HG02571 (cell line): ENCODE measurements at regions not wholly inside any gene's neighbourhood (a gene's known extent, or its start where the extent isn't known, plus 50 kb on each side); places are given as distances from the start of the nearest gene placed in this dataset.
"Not testable (repeated sequence)": the region's sequence is repeated elsewhere in the genome, so short reads cannot be mapped to it uniquely, and the experiment has no call there.

ENCODE experiments used
- ATAC-seq: cut with Tn5 transposase; IDR thresholded peaks from one replicate; pipeline ENCODE4 v1.9.1; 2021; ENCODE audit warnings: mild to moderate bottlenecking, moderate library complexity; ENCODE audit not compliant: unreplicated experiment

DNA sequence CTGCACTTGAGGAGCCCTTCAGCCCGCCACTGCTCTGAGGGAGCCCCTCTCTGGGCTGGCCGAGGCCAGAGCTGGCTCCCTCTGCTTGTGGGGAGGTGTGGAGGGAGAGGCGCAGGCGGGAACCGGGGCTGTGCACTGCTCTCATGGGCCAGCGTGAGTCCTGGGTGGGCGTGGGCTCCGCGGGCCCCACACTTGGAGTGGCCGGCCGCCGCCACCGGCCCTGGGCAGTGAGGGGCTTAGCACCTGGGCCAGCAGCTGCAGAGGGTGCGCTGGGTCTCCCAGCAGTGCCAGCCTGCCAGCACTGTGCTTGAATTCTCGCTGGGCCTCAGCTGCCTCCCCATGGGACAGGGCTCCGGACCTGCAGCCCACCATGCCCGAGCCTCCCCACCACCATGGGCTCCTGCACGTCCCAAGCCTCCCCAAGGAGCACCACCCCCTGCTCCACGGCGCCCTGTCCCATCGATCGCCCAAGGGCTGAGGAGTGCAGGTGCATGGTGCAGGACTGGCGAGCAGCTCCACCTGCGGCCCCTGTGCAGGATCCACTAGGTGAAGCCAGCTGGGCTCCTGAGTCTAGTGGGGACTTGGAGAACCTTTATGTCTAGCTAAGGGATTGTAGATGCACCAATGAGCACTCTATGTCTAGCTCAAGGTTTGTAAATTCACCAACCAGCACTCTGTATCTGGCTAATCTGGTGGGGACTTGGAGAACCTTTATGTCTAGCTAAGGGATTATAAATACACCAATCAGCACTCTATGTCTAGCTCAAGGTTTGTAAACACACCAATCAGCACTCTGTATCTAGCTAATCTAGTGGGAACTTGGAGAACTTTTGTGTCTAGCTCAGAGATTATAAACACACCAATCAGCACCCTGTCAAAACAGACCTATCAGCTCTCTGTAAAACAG is 1180.3 kb downstream of the FSCB start:
- not testable (repeated sequence) for ATAC-seq

DNA sequence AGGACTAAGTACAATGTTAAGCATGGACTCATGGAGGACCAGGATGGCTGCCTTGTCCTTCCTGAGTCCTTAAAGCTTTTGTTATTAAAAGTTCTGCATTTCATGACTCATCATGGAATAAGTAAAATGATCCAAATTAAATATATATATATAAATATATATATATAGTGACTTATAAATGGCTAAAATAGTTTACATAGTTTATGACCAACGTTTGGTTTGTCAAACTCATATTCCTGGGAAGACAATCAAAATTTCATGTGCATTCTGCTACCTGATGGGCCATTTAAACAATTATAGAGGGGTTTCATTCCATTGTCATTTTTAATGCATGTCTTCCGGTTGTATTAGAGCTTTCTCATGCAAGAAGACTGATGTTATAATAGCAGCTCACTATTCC is 1190.7 kb downstream of the FSCB start:
- no peak for ATAC-seq

DNA sequence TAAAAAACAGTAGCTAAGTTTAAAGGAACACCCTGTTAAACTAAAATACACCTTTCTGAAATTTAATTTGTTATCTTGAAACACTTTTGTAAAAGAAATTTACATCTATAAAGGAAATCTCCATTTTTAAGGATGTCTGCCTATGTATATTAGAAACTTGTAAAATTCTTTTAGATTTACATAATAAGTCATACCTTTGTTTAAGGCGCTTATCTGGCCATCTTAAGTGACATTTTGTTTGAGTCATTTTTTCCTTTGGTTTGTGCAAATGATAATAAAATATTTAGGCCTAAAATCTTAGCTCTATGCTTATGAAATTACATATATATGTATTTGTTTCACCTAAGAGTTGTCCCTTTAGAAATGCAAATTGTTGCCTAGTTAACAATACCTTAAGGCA is 1193.4 kb downstream of the FSCB start:
- ATAC-seq: no peak

DNA sequence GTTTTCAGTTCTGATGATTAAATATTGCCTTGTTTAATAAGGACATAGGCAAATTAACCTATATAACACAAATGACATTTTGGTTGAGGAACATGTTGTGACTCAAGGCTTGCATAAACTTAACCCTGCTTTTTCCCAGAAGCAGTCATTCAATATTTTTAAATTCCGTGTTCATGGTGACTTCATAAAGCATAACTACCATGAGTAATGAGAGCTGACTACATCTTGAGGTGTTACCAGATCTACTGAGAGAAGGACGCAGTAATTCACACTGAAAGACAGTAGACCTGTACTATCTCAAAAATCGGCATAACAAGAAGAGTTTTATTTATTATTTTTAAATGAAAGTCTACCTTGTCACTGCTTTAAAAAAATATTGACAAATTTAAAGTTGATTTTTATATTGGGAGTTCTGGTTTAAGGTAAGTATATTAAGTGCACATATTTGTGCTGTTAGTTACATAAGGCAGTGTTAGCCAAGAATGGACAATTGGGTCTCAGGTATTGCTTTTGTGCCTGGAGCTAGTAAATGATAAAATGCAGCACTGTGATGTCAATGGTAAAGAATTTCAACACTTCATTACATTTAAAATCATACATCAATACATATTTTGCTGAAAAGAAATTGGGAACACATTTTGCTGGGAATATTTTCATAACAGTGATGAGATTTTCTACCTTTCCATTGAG is 1198.5 kb downstream of the FSCB start:
- no peak for ATAC-seq

- ATAC-seq: no peak
Observed at GRCh38 chr14:43307836-43308235, 1199.2 kb downstream of the FSCB start.

DNA sequence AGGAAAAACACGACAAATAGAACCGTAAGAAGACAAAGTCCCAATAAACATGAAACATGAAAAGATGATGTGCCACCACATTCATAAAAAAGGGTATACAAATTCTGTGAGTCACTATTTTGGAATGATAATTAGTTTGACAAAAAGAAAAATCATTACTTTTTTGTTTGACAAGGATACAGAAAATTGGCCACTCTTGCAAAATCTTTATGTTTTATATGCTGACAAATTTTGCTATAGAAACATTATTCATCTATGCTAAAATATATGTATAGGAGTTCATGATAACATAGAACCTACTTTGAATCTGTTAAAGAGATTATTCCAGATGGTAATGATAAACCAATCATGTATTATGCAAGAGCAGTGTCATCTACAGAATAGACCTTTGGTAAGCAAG is 1201.0 kb downstream of the FSCB start:
- no peak for ATAC-seq

- no peak for ATAC-seq
Observed at GRCh38 chr14:43297794-43298193, 1209.3 kb downstream of the FSCB start.

GRCh38 chr14:43296061-43296460 is 1211.0 kb downstream of the FSCB start:
- ATAC-seq: not testable (repeated sequence)

DNA sequence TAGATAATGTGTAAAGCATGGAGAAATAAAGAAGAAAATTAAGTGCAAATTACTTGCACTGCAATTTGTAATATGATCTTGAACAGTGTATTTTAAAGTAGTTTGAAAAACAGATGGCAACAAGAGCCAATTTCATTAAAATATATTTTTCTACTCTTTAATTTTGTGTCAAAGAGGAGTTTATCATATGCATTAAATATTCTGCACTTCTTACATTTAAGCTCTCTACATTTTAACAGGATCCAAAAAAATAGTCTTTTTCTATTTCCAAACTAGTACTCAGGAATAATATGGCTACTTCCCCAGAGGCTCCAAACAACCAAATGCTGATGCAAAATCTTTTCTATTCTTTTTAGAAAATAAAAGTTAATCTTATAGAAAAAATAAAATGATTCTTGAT is 1221.5 kb downstream of the FSCB start:
- no peak for ATAC-seq

GRCh38 chr14:43260056-43260455 is 1247.0 kb downstream of the FSCB start:
- no peak for ATAC-seq

DNA sequence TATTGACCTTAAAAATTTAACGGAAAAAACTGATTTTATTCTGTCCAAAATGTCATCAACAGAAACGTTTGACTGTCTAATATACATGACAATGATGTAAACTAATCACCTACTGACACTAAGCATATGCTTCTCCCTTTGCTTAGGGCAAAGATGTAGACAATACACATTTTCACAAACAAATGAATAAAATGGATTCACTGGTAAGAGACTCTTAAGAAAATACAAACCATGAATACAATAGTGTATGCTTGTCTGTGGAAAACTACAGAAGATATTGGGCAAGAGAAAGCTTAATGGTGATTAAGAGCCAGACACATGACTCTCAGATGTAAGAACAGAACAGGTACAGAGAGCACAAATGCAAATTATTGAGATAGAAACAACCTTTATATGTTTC is 1248.7 kb downstream of the FSCB start:
- ATAC-seq: no peak

DNA sequence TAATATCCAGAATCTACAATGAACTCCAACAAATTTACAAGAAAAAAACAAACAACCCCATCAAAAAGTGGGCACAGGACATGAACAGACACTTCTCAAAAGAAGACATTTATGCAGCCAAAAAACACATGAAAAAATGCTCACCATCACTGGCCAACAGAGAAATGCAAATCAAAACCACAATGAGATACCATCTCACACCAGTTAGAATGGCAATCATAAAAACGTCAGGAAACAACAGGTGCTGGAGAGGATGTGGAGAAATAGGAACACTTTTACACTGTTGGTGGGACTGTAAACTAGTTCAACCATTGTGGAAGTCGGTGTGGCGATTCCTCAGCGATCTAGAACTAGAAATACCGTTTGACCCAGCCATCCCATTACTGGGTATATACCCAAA is 1250.1 kb downstream of the FSCB start:
- not testable (repeated sequence) for ATAC-seq

GRCh38 chr14:43252866-43253265 is 1254.2 kb downstream of the FSCB start:
- ATAC-seq: no peak

DNA sequence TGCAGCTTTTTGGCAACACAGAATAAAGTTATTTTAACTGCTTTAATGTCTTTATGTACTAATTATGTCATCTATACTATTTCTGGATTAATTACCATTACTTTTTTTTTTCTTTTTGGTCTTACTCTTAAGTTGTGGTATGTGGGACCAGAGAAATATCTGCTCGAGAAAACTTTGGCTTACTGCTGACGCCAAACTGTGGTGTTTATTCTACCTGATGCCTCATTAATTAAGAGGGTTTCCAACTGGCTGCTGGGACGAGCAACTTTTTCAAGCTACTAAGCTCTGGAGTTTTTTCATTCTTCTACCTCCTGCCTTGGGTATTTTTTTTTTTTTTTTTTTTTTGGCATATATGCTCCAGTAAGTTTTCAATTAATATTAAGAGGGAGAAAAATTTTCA is 1257.5 kb downstream of the FSCB start:
- ATAC-seq: no peak

- ATAC-seq: no peak
Observed at GRCh38 chr14:43249116-43249515, 1258.0 kb downstream of the FSCB start.

- no peak for ATAC-seq
Observed at GRCh38 chr14:43247877-43248276, 1259.2 kb downstream of the FSCB start.

- no peak for ATAC-seq
Observed at GRCh38 chr14:43244142-43244625, 1262.9 kb downstream of the FSCB start.

DNA sequence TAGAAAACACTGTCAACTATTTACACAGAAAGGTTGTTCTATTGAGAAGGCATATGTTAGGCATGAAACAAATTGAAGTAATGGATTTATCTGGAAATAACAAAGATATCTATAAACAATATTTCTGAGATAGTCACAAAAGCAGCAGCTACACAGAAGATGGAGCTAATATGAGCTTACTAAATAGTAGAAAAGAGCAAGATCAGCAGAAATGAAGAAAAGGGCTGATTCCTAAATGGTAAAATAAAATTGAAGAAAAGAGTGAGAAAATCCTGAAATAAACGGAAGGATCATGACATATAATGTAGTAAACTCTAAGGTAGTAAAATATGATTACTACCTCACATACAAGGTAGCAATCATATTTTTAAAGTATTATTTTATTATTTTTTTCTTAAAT is 1263.9 kb downstream of the FSCB start:
- no peak for ATAC-seq

GRCh38 chr14:43232261-43232660 is 1274.8 kb downstream of the FSCB start:
- ATAC-seq: no peak

GRCh38 chr14:43215524-43215923 is 1291.6 kb downstream of the FSCB start:
- ATAC-seq: no peak

GRCh38 chr14:43207189-43207588 is 1299.9 kb downstream of the FSCB start:
- no peak for ATAC-seq

DNA sequence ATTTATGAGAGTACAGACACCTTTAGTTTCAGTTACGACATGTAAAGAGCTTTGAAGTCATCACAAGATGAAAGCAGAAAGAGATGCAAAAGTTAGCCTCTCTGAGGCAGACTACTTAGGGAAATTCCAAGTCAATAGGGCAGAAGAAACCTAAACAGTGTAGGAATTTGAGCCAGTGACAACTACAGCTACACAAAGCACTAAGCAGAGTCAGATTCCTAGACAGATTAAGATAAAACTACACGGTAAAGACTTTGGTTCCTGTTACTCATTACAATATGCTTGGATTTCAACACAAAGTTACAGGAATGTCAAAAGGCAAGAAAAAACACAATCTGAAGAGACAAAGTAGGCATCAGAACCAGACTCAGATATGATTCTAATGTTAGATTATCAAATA is 1302.3 kb downstream of the FSCB start:
- ATAC-seq: no peak
